ENCODE measurements at regions not wholly inside any gene's neighbourhood (a gene's known extent, or its start where the extent isn't known, plus 50 kb on each side); places are given as distances from the start of the nearest gene placed in this dataset.
"Not testable (repeated sequence)": the region's sequence is repeated elsewhere in the genome, so short reads cannot be mapped to it uniquely, and the experiment has no call there.

DNA sequence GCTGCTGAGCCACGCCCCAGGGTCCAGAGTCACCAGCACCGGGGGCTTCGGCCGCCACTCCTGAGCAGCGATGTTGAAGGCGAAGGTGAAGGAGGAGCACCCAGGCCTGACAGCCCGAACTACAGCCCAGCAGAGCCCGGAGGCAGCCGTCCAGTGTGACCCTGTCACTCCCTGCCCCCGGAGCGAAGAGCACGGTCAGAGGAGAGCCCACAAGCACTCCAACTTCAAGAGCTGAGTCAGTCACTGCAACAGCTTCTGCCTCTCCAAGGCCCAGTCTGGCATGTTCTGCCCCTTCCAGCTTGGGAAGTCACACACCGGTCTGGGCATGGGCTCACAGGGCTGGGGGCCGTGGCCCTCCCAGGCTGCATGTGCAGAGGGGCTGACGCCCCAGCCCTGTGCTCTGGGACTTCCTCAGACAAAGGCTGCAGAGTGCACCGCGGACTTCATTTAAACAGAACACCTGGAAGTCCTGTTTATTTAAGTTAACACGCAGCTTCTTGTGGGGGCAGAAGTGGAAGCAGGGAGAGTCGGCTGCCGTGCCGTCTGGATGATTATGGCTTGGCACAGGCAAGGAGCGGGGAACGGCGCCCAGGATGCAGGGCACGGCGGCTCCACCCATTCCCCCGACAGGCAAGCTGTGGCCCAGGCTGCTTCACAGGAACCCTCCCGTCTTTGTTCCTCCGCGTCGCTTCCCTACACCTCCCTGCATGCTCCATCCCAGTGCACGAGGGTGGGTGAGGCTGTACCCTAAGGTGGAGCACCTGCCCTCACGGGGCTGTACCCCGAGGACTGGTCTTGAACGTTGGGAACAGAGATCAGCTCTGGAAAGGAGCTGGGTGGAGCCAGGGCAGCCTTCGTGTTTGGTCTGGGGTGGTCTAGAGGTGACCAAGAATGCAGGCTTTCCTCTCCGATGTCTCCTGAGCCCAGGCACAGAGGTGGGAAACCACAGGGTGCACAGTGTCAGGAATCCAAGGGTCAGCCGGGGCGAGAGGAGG lies 68.9 kb upstream of the METRNL start (continued):
- no peak for TF ChIP-seq POLR2AphosphoS2 (IDR thresholded peaks at IDR 0.05; ENCODE audit: low read length)
- no peak for TF ChIP-seq FOXA1 (IDR thresholded peaks at IDR 0.05; ENCODE audit: borderline replicate concordance)
- no peak for TF ChIP-seq RB1 (IDR thresholded peaks at IDR 0.05; ENCODE audit: low read depth)
- no peak for TF ChIP-seq ARID4B (CRISPR knock-in tag; IDR thresholded peaks at IDR 0.05)
- TF ChIP-seq ZBTB8A (IDR thresholded peaks at IDR 0.05; ENCODE audit: partially characterized antibody): no peak
- TF ChIP-seq HNRNPUL1 (IDR thresholded peaks at IDR 0.05; ENCODE audit: low read length): no peak

DNA sequence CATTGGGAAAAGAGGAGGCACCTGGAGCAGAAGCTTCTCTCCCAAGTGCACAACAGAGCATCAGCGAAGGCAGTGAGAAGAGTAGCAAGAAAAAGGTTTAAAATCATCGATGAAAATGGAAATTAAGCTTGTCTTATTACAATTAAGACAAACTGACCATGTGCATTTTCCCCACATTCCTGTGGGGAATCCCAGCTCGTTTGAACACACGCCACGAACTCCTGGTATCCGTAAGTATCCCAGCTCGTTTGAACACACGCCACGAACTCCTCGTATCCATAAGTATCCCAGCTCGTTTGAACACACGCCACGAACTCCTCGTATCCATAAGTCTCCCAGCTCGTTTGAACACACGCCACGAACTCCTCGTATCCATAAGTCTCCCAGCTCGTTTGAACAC lies 67.7 kb upstream of the METRNL start:
- H3K36me3 ChIP-seq (ENCODE audit: control insufficient read depth, insufficient read depth, low read length); DNase-seq (ENCODE audit: extremely low read depth in 1 of 4, low spot score in 3 of 4); H4K20me1 ChIP-seq (replicated peaks; ENCODE audit: control insufficient read depth, insufficient read depth, low read length); ATAC-seq; intact Hi-C loops (cut with micrococcal nuclease); H3K9me3 ChIP-seq (replicated peaks; ENCODE audit: control insufficient read depth, insufficient read depth, low read depth, low read length); H3K4me3 ChIP-seq; H3K79me2 ChIP-seq (ENCODE audit: control insufficient read depth, insufficient read depth, low read length); FAIRE-seq; in situ Hi-C loops (cut with MboI); H3K4me2 ChIP-seq (ENCODE audit: insufficient read depth, low read length); POLR2A ChIA-PET; H3K27ac ChIP-seq (ENCODE audit: extremely low read depth, low read depth, low read length); H3K27me3 ChIP-seq (ENCODE audit: control insufficient read depth in 2 of 2, insufficient read depth in 2 of 2, low read length in 2 of 2); CTCF ChIA-PET (ENCODE audit: low intra/inter-chr PET ratio); H3K9ac ChIP-seq (ENCODE audit: insufficient read depth in 1 of 2, low read depth in 2 of 2, low read length in 2 of 2); H3K9me1 ChIP-seq (ENCODE audit: control insufficient read depth, insufficient read depth, low read length); H2AFZ ChIP-seq (ENCODE audit: low read depth, low read length): not testable (repeated sequence)
- BruUV-seq (replicated peaks): TSS peak; percentile 34
- WGBS (ENCODE audit: insufficient coverage, low coverage, missing lambda C conversion rate): 91% methylated on average over 14 of the region's 19 CpGs
- peaks cover 0 to 13% of the 10 kb centered on the region in 2 experiments; a peak in 1 of 5 replicates for H3K4me1 ChIP-seq (replicated peaks in 1 of 2; ENCODE audit: control insufficient read depth in 2 of 2, insufficient read depth in 2 of 2, low read length in 2 of 2)

Data from K562 (cell line).